H1 (cell line): ENCODE measurements at regions not wholly inside any gene's neighbourhood (a gene's known extent, or its start where the extent isn't known, plus 50 kb on each side); places are given as distances from the start of the nearest gene placed in this dataset.

Experiments used
- CTCF ChIA-PET: fragments of 300-600 bp; sonication (Branson Sonifier 250); formaldehyde crosslinking; loops from one replicate; lab custom pipeline; 2021; ENCODE audit not compliant: partially characterized antibody; lab: Charles Lee
- POLR2A ChIA-PET: fragments of 300-600 bp; sonication (Branson Sonifier 250); formaldehyde crosslinking; loops from one replicate; lab custom pipeline; 2021; ENCODE audit warnings: inconsistent platforms; ENCODE audit not compliant: partially characterized antibody; lab: Charles Lee
- DNase-seq, 2 experiments: peaks; one replicate each; pipeline versions ENCODE4 v3.0.0 to v3.0.0-alpha.2; 2010 to 2022; ENCODE audit warnings: low spot score in 2 of 2, low read depth in 1 of 2, mixed read lengths in 1 of 2
- FAIRE-seq: peaks from 2 replicates; lab custom pipeline; 2011; peaks lifted over from hg19 to GRCh38; lab: Jason Lieb, UNC
- H2AFZ ChIP-seq: 2 replicates; pipeline ENCODE4 v1.8.1; 2012; ENCODE audit warnings: low read length, inconsistent platforms
- H2AK5ac ChIP-seq: 2 replicates; pipeline ENCODE4 v1.6.1; 2013; ENCODE audit warnings: low read depth, low read length
- H2BK120ac ChIP-seq: replicated peaks from 2 replicates; pipeline ENCODE3; 2013; ENCODE audit warnings: low read depth, low read length, inconsistent platforms
- H2BK12ac ChIP-seq: 2 replicates; pipeline ENCODE4 v1.6.1; 2013; ENCODE audit warnings: low read depth, low read length
- H2BK15ac ChIP-seq: 2 replicates; pipeline ENCODE4 v1.6.1; 2013; ENCODE audit warnings: low read length
- H2BK20ac ChIP-seq: 2 replicates; pipeline ENCODE4 v1.6.1; 2013; ENCODE audit warnings: low read length
- H2BK5ac ChIP-seq: 2 replicates; pipeline ENCODE4 v1.6.1; 2013; ENCODE audit warnings: low read depth, low read length
- H3K14ac ChIP-seq: 2 replicates; pipeline ENCODE4 v1.6.1; 2013; ENCODE audit warnings: inconsistent platforms; ENCODE audit not compliant: insufficient read length
- H3K18ac ChIP-seq: 2 replicates; pipeline ENCODE4 v1.6.1; 2013; ENCODE audit warnings: low read length; ENCODE audit errors: extremely low read depth
- H3K23ac ChIP-seq: 2 replicates; pipeline ENCODE4 v1.6.1; 2013; ENCODE audit warnings: inconsistent platforms; ENCODE audit not compliant: insufficient read length
- H3K23me2 ChIP-seq: 2 replicates; pipeline ENCODE4 v1.6.1; 2013; ENCODE audit warnings: low read depth, low read length
- H3K27ac ChIP-seq: 2 replicates; pipeline ENCODE4 v1.6.1; 2011; ENCODE audit warnings: low read depth, low read length, inconsistent platforms
- H3K27me3 ChIP-seq, 4 experiments: replicated peaks in 1 of 4; 1 replicate in 1 of 4; 2 replicates in 3 of 4; pipeline versions ENCODE4 v1.6.1 to v1.8.1; 2011 to 2013; ENCODE audit warnings: low read length in 3 of 4, mild to moderate bottlenecking in 3 of 4, inconsistent platforms in 2 of 4, mixed read lengths in 2 of 4, moderate library complexity in 1 of 4; ENCODE audit not compliant: control insufficient read depth in 3 of 4, insufficient read depth in 3 of 4; ENCODE audit errors: extremely low read depth in 1 of 4
- H3K36me3 ChIP-seq, 4 experiments: 2 replicates each; pipeline versions ENCODE4 v1.6.1 to v1.8.1; 2011 to 2013; ENCODE audit warnings: mild to moderate bottlenecking in 4 of 4, low read length in 3 of 4, moderate library complexity in 2 of 4, control low read depth in 1 of 4, inconsistent platforms in 1 of 4; ENCODE audit not compliant: insufficient read depth in 4 of 4, control insufficient read depth in 2 of 4
- H3K4ac ChIP-seq: replicated peaks from 2 replicates; pipeline ENCODE3; 2013; ENCODE audit warnings: low read length, low read depth, mixed read lengths, inconsistent platforms; ENCODE audit not compliant: insufficient read length
- H3K4me1 ChIP-seq, 4 experiments: replicated peaks in 1 of 4; 1 replicate in 1 of 4; 2 replicates in 3 of 4; pipeline versions ENCODE4 v1.6.1 to v1.8.1; 2011 to 2013; ENCODE audit warnings: low read length in 3 of 4, inconsistent platforms in 2 of 4, mixed read lengths in 1 of 4; ENCODE audit not compliant: insufficient read depth in 4 of 4, control insufficient read depth in 3 of 4
- H3K4me2 ChIP-seq, 2 experiments: 2 replicates each; pipeline versions ENCODE4 v1.6.1 to v1.8.1; 2011 to 2013; ENCODE audit warnings: low read depth in 2 of 2, low read length in 2 of 2, control low read depth in 1 of 2, inconsistent platforms in 1 of 2, mild to moderate bottlenecking in 1 of 2; ENCODE audit not compliant: insufficient read depth in 1 of 2
- H3K4me3 ChIP-seq, 4 experiments: fragments of 200-600, 300-600 bp in 1 of 4; sonication (generic), shearing (Covaris generic), sonication (Bioruptor Twin) in 1 of 4; 2 replicates each; pipeline versions ENCODE4 v1.5.1 to v1.8.1; 2011 to 2016; ENCODE audit warnings: low read length in 4 of 4, low read depth in 3 of 4, control low read depth in 2 of 4, inconsistent platforms in 2 of 4, mild to moderate bottlenecking in 2 of 4, mixed read lengths in 1 of 4, moderate library complexity in 1 of 4; ENCODE audit not compliant: insufficient read depth in 2 of 4; ENCODE audit errors: extremely low read depth in 1 of 4
- H3K56ac ChIP-seq: replicated peaks from 2 replicates; pipeline ENCODE3; 2013; ENCODE audit warnings: low read depth, mild to moderate bottlenecking, mixed read lengths, low read length, inconsistent platforms; ENCODE audit not compliant: insufficient read length
- H3K79me1 ChIP-seq: 2 replicates; pipeline ENCODE4 v1.6.1; 2013; ENCODE audit warnings: low read depth, low read length, control low read depth
- H3K79me2 ChIP-seq, 2 experiments: 2 replicates each; pipeline versions ENCODE4 v1.6.1 to v1.8.1; 2012 to 2013; ENCODE audit warnings: low read length in 2 of 2, mild to moderate bottlenecking in 2 of 2, inconsistent platforms in 1 of 2; ENCODE audit not compliant: insufficient read depth in 2 of 2, control insufficient read depth in 1 of 2
- H3K9ac ChIP-seq, 4 experiments: replicated peaks in 1 of 4; 1 replicate in 1 of 4; 2 replicates in 3 of 4; pipeline versions ENCODE4 v1.6.1 to v1.8.1; 2011 to 2013; ENCODE audit warnings: low read depth in 3 of 4, low read length in 3 of 4, control low read depth in 2 of 4, mild to moderate bottlenecking in 2 of 4, moderate library complexity in 2 of 4, inconsistent platforms in 1 of 4; ENCODE audit errors: extremely low read depth in 1 of 4
- H3K9me3 ChIP-seq, 2 experiments: 2 replicates each; pipeline versions ENCODE4 v1.6.1 to v1.8.1; 2012 to 2013; ENCODE audit warnings: mild to moderate bottlenecking in 2 of 2, moderate library complexity in 2 of 2, control low read depth in 1 of 2, inconsistent platforms in 1 of 2, low read depth in 1 of 2, low read length in 1 of 2, mixed read lengths in 1 of 2; ENCODE audit not compliant: insufficient read depth in 2 of 2
- H4K20me1 ChIP-seq, 2 experiments: replicated peaks in 1 of 2; 2 replicates each; pipeline versions ENCODE3 to v1.8.1; 2011 to 2013; ENCODE audit warnings: inconsistent platforms in 2 of 2, low read length in 2 of 2, mild to moderate bottlenecking in 1 of 2; ENCODE audit not compliant: insufficient read depth in 2 of 2, control insufficient read depth in 1 of 2
- H4K5ac ChIP-seq: 2 replicates; pipeline ENCODE4 v1.6.1; 2013; ENCODE audit warnings: low read length, low read depth, mixed read lengths, inconsistent platforms; ENCODE audit not compliant: insufficient read length
- H4K8ac ChIP-seq: 2 replicates; pipeline ENCODE4 v1.8.0; 2013; ENCODE audit warnings: mild to moderate bottlenecking, moderate library complexity, low read length, inconsistent platforms; ENCODE audit not compliant: insufficient read depth; ENCODE audit errors: extremely low read depth
- H4K91ac ChIP-seq: replicated peaks from 2 replicates; pipeline ENCODE3; 2013; ENCODE audit warnings: low read length, mixed read lengths, inconsistent platforms; ENCODE audit not compliant: insufficient read length
- FOSL1 ChIP-seq: IDR thresholded peaks from 2 replicates; pipeline ENCODE4 v1.6.1; 2011; ENCODE audit warnings: mild to moderate bottlenecking, low read depth, low read length, moderate library complexity; ENCODE audit not compliant: insufficient read depth
- GABPA ChIP-seq: IDR thresholded peaks from 2 replicates; pipeline ENCODE4 v1.6.1; 2011; ENCODE audit warnings: mild to moderate bottlenecking, low read length, moderate library complexity, borderline replicate concordance; ENCODE audit not compliant: insufficient read depth
- HDAC6 ChIP-seq: IDR thresholded peaks from one replicate; pipeline ENCODE4 v1.7.1; 2012; ENCODE audit warnings: low read depth, mild to moderate bottlenecking, inconsistent platforms, low read length, moderate library complexity
- RFX5 ChIP-seq: IDR thresholded peaks from 2 replicates; pipeline ENCODE4 v1.6.1; 2011; ENCODE audit warnings: low read depth, low read length, improper control_type of control experiment, borderline replicate concordance
- SP1 ChIP-seq: IDR thresholded peaks from 2 replicates; pipeline ENCODE4 v1.6.1; 2011; ENCODE audit warnings: low read depth, low read length
- SP4 ChIP-seq: IDR thresholded peaks from 2 replicates; pipeline ENCODE4 v1.6.1; 2012; ENCODE audit warnings: low read length, inconsistent platforms
- TEAD4 ChIP-seq: IDR thresholded peaks from 2 replicates; pipeline ENCODE4 v1.6.1; 2012; ENCODE audit warnings: low read depth, low read length, inconsistent platforms, mixed read lengths
- YY1 ChIP-seq: IDR thresholded peaks from 2 replicates; pipeline ENCODE4 v1.6.1; 2011; ENCODE audit warnings: low read depth, mild to moderate bottlenecking, low read length
- WGBS, 2 experiments: shearing (Covaris generic) in 1 of 2; methylation state at CpG; one replicate each; pipeline versions ENCODE4 v1.1.6 to v1.1.7; 2013 to 2015; ENCODE audit warnings: low lambda C conversion rate in 2 of 2, mixed read lengths in 2 of 2, inconsistent platforms in 1 of 2, low coverage in 1 of 2, missing lambda C conversion rate in 1 of 2; ENCODE audit not compliant: insufficient replicate concordance in 2 of 2, insufficient coverage in 1 of 2, insufficient read length in 1 of 2; ENCODE audit errors: extremely low coverage in 1 of 2, missing lambda C conversion rate in 1 of 2; 5-methylcytosine and 5-hydroxymethylcytosine counted together

GRCh38 chr20:21016751-21017150 lies 89.4 kb downstream of the LINC00237 start:
- Histone ChIP-seq H3K79me2 (no peaks in the 10 kb centered on the region), H3K4me2 (no peak overlapping the region), H3K18ac (no peak overlapping the region), H3K36me3 (no peaks in the 10 kb centered on the region), H3K4me1 (peaks cover 0 to 11% (median 2%) of the 10 kb centered on the region in 4 experiments; a peak in 2 of 7 replicates), H2BK120ac (no peak overlapping the region), H3K27ac (no peak overlapping the region), H3K23me2 (no peaks in the 10 kb centered on the region), H2BK20ac (no peak overlapping the region), H3K9ac (no peak overlapping the region), H2BK5ac (no peak overlapping the region), H3K23ac (no peak overlapping the region), H2BK12ac (no peak overlapping the region), H2BK15ac (no peak overlapping the region), H3K14ac (no peak overlapping the region), H4K20me1 (no peaks in the 10 kb centered on the region), H4K5ac (no peak overlapping the region), H2AFZ (no peak overlapping the region), H3K56ac (no peak overlapping the region), H3K4me3 (no peak overlapping the region), H2AK5ac (no peak overlapping the region), H4K8ac (no peak overlapping the region), H4K91ac (no peak overlapping the region), H3K4ac (no peak overlapping the region), H3K9me3 (no peaks in the 10 kb centered on the region), H3K79me1 (no peaks in the 10 kb centered on the region), H3K27me3 (no peaks in the 10 kb centered on the region)
- FAIRE-seq (no peak), DNase-seq (no peak)
- ChIA-PET CTCF (interaction anchor here (0.9 to 2.3 kb wide), 5 partner anchors 9 to 156 kb away, joined by 4 to 13 read pairs (median 6); no protein-coding TSS in a partner anchor), POLR2A (interaction anchor here (0.6 kb wide), 1 partner anchor 17 kb away, joined by 3 read pairs; no protein-coding TSS in a partner anchor)
- TF ChIP-seq RFX5 (no peak), TEAD4 (no peak), YY1 (no peak), SP4 (no peak), HDAC6 (no peak), FOSL1 (no peak), GABPA (no peak), SP1 (no peak)
- 89% methylated on average over 3 of the region's 3 CpGs; no CpG with 5 or more reads in 1 of the 2 experiments for WGBS, 2 experiments
